ENCODE measurements at regions not wholly inside any gene's neighbourhood (a gene's known extent, or its start where the extent isn't known, plus 50 kb on each side); places are given as distances from the start of the nearest gene placed in this dataset.
"Not testable (repeated sequence)": the region's sequence is repeated elsewhere in the genome, so short reads cannot be mapped to it uniquely, and the experiment has no call there.

- ChIA-PET POLR2A (no interaction called here), CTCF (no interaction called here)
These were observed 852.3 kb upstream of the CRIM1 start for GRCh38 chr2:35503311-35503710.

DNA sequence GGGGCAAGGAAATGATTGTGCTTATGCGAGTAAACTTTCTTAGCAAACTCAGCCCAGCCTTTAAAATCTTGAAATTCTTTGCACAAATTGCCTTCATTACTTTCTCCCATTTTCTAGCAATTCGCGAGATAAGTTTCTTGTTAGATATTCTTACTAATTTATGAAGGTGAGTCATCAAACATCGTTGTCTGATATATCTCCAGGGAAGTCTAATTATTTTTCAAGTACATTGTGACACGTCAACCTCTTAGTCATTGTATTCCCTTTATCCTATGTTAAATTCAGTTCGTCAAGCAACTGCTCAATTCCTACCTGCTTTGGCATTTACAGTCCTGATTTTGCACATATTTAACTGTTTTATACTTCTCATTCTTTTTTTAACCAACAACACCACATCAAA lies 854.5 kb upstream of the CRIM1 start:
- ChIA-PET CTCF (no interaction called here), POLR2A (no interaction called here)

DNA sequence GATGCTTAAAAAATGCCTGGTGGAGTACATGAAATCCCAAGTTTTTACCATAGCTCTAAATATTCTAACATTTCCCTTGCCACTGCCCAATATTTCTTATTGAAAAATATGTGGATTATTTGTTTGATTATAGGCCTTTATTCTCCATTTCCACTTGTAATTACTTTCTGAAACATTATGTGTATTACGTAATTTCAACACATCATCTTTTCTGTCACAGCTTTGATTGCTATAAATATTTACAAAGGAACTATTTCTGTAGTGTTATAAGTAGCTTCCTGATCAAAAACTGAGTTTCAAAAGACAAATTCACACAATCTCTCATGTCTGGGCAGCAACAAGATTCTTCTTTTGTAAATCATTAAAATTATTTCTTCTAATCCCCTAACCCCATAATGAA lies 859.6 kb upstream of the CRIM1 start:
- POLR2A ChIA-PET: no interaction called here
- CTCF ChIA-PET: no interaction called here

DNA sequence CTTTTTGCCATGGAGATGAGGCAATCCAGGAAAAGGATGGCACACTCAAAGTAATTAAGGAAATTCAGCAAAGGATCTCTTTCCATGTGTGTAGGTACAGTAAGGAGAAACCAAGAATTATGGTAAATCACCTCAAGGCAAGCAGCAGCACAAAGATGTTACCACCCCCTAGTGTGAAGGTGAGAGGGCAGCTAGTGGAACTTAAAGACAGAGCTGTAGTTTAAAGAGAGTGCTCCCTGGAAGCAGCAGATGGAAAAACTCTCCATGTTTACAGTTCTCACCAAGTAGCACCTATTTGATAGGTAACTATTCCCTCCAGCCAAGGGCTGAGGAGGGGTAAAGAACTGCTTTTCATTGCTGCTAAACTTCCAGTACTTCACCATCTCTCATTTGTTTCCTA lies 860.4 kb upstream of the CRIM1 start:
- ChIA-PET POLR2A (no interaction called here), CTCF (no interaction called here)

DNA sequence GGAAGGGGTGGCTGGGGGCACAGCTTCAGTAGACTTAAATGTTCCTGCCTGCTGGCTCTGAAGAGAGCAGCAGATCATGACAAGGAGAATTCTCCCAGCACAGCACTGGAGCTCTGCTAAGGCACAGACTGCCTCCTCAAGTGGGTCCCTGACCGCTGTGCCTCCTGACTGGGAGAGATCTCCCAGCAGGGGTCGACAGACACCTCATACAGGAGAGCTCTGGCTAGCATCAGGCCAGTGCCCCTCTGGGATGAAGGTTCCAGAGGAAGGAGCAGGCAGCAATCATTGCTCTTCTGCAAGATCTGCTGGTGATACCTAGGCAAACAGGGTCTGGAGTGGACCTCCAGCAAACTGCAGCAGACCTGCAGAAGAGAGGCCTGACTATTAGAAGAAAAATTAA lies 877.5 kb upstream of the CRIM1 start:
- CTCF ChIA-PET, POLR2A ChIA-PET: not testable (repeated sequence)

DNA sequence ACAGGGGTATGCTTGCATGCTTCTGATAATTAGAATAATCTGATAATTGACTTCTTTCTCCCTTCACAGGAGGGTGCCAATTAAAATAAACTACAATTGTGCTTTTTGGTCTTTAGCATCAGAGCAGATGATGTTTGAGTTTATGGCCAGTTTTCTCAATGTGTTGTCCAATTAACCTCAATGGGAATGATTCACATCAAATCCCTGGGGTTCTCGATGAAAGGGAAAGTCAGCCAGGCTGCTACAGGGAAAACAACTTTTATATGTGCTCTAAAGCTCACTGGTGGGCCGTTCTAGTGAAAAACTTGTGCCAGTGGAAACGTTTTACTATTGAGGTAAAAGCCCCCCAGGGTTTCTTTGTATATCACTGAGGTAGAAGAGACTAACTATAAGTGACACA lies 887.3 kb upstream of the CRIM1 start:
- ChIA-PET CTCF (no interaction called here), POLR2A (no interaction called here)

DNA sequence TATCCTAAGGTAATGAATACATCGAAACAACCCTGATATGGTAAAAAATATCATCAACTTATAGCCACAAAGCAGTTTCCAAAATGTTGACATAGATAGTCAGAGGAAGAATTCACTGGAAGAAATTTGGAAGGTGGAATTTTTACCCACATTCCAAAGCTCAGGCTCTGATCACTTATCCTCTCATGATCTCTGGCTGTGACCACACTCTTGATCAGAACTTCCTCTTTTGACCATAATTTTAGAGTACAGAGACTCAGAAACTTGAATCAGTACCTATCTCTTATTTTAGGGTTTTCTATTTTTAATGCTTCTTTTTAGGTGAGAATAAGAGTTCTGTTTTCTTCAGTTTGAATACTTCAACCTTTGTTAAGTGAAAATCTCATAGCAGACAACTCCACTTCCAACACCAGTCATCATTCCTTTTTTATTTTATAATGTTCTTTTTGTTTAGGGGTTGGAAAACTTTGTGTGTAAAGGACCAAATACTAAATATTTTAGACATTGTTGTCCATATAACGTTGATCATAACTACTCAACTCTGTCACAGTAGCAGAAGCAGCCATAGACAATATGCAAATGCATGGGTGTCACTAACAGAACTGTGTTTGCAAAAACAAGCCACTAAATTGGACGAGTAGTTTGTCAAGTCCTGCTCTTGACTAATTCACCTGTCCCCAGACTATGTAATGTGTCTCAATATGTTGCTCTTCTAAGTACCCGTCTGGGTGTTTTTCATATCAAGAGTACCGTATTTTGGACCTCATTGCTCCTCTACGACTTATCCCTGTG lies 891.6 kb upstream of the CRIM1 start:
- ChIA-PET CTCF (no interaction called here), POLR2A (no interaction called here)

DNA sequence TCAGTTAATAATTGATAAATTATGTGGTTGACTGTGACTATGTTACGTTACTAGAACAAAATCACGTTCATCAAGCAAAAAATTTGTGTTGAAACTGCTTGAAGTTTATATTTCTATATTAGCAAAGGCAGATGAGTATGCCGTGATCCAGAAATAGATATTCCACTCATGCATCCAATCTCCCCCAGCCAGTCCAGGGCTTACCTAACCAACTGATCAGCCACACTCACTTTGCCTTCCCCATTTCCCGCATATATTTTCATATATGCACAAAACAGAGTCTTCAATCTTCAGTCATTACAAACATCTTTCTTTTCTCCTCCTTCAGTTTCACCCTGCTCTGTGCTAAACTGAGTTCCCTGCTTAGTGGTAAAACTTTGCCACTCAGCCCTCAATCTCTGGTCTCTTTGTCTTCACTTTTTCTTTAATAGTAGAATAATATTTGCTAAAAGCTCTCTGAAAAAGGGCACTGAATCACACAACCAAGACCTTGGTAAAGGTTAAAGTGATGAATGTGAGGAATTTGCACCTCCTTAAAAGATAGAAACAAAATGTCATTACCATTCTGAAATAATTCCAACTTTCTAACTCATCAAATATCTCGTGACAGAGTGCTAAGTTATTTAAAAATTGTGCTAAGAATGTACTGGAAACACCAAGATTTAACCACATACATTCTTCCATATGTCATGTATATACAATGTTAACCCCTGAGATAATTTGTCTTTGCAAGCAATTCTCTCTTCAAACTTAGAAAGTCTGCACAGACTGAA lies 893.2 kb upstream of the CRIM1 start:
- ChIA-PET CTCF (no interaction called here), POLR2A (no interaction called here)

GRCh38 chr2:35461406-35461805 lies 894.2 kb upstream of the CRIM1 start:
- ChIA-PET CTCF (no interaction called here), POLR2A (no interaction called here)

- ChIA-PET POLR2A (no interaction called here), CTCF (no interaction called here)
These were observed 900.5 kb upstream of the CRIM1 start for GRCh38 chr2:35454966-35455638.

DNA sequence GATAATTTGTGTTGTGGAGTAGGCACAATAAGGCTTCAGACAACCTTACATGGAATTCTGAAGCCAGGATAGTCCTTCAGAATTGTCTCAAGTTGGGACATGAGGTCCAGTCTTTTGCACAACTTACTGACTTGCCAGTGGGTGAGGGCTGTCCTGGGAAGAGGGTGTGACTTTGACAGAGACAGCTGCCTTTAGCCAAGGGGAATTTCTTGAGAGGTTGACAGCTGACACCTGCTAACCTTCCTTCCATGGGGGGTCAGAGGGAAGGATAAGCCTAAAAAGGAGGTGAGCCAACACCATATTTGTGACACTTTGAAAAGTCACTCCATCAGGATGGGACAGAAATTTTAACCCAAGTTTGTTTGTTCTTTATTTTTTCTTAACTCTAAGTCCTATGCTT lies 907.8 kb upstream of the CRIM1 start:
- CTCF ChIA-PET: no interaction called here
- POLR2A ChIA-PET: no interaction called here

- ChIA-PET CTCF (no interaction called here), POLR2A (no interaction called here)
These were observed 908.4 kb upstream of the CRIM1 start for GRCh38 chr2:35447215-35447614.

DNA sequence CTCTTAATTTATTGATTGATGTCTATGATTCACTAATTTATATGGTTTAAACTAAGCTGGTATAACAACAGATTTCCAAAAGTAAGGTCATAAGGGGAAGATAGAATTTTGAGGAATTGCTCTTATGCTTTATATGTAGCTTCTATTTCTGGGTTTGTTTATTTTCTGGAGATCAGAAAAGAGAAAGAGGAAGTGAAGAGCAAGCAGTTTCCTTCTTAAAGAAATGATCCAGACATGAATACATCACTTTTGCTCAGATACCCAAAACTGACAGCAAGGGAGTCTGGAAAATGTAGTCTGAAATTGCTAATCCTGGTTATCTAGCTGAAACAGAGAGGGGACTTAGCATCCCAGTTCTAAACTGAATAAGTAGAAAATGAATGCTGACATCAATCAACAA lies 912.5 kb upstream of the CRIM1 start:
- CTCF ChIA-PET: no interaction called here

DNA sequence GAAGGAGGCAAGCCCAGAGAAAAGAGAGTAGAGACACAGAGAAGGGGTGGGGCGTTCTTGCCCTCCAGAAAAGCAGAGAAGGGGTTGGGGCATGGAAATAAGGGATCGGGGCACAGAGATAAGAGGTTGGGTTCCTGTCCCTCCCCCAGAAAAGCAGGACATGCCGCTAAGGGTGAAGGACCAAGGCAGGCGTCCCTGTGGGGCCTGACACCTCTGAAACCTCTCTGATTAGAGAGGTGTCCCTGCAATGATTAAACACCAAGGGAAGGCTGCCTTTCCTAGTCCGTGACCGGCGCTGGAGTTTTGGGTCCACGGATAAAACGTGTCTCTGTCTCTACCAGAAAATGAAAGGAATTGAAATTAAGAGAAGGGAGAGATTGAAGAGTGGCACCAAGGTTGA lies 914.0 kb upstream of the CRIM1 start:
- POLR2A ChIA-PET, CTCF ChIA-PET: not testable (repeated sequence)

More for the DNA sequence above, 912.5 kb upstream of the CRIM1 start:
- POLR2A ChIA-PET: no interaction called here

- CTCF ChIA-PET, POLR2A ChIA-PET: not testable (repeated sequence)
These were observed 915.3 kb upstream of the CRIM1 start for GRCh38 chr2:35440308-35440707.

- POLR2A ChIA-PET, CTCF ChIA-PET: not testable (repeated sequence)
These were observed 918.7 kb upstream of the CRIM1 start for GRCh38 chr2:35436893-35437292.

DNA sequence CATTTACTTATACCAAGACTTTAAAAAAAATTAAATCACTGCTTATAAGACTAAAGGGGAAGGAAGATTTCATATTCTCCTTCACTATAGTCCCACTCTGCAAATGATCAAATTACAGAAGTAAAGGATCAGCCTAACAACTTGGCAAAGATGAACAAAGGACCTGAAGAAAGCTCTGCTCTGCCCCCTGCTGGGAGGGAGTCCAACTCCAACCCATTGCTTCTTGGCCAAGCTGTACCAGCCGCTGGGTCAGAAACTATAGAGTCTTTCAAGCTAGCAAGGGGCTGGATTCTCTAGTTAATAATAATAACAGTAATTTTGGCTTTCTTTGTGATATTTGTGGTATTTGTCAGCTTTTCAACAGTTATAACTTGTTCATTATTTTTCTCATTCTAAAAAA lies 927.0 kb upstream of the CRIM1 start:
- POLR2A ChIA-PET: no interaction called here

GRCh38 chr2:35421485-35421884 lies 934.1 kb upstream of the CRIM1 start:
- ChIA-PET CTCF (no interaction called here), POLR2A (no interaction called here)

More for the DNA sequence above, 927.0 kb upstream of the CRIM1 start:
- CTCF ChIA-PET: no interaction called here

DNA sequence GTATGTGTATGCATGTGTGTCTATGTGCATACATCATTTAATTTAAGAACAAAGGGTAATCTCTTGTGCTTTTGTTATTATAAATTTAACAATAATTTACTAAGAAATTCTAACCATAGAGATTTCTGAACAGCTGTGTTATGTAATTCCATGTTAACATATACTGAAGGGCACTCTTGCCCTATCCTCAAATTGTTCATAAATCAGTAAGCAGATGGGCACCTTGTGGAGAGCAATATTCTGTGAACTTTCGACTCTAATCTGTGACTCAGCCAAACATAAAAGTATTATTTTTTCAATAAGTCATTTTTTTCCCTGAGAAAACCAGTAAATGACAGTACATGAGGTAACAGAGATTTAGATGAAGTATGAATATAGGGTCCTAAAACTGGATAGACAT lies 938.3 kb upstream of the CRIM1 start:
- ChIA-PET CTCF (no interaction called here), POLR2A (no interaction called here)

GRCh38 chr2:35416391-35417140 lies 939.0 kb upstream of the CRIM1 start:
- POLR2A ChIA-PET: no interaction called here
- CTCF ChIA-PET: no interaction called here

DNA sequence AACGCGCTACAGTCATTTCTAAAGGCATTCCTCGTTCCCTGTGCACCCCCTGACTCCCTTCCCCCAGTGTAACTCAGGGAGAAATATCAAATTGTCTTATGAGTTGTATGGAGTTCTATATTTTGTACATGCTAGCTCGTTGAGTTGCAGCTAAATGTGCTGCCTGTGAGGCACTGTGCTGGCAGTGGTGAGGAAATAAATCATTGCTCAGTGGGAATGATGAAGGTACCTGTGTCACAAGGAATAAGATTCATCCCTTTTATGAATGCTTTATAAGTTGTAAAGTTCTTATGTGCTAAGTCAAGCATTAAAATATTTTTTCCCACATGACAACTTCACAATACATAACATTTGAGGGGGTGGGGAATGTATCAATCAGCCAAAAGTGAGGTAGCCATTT lies 939.6 kb upstream of the CRIM1 start:
- CTCF ChIA-PET: no interaction called here
- POLR2A ChIA-PET: no interaction called here
